GM23248 (cell line): ENCODE measurements at regions not wholly inside any gene's neighbourhood (a gene's known extent, or its start where the extent isn't known, plus 50 kb on each side); places are given as distances from the start of the nearest gene placed in this dataset.

Experiments used
- DNase-seq: peaks from one replicate; pipeline ENCODE4 v3.0.0-alpha.2; 2015
- H2AFZ ChIP-seq: fragments of 200-600 bp; sonication (generic); 2 replicates; pipeline ENCODE4 v1.6.1; 2016; ENCODE audit warnings: antibody characterized with exemption
- H3F3A ChIP-seq: fragments of 200-600 bp; sonication (generic); 2 replicates; pipeline ENCODE4 v1.6.1; 2016; ENCODE audit warnings: mild to moderate bottlenecking, antibody characterized with exemption, mixed run types; ENCODE audit not compliant: insufficient read depth
- H3K27ac ChIP-seq: fragments of 200-600 bp; sonication (generic); 2 replicates; pipeline ENCODE4 v1.5.1; 2016; ENCODE audit warnings: mild to moderate bottlenecking
- H3K27me3 ChIP-seq: fragments of 200-600 bp; sonication (generic); replicated peaks from 2 replicates; pipeline ENCODE4 v1.6.1; 2016; ENCODE audit warnings: mild to moderate bottlenecking; ENCODE audit not compliant: insufficient read depth
- H3K36me3 ChIP-seq: fragments of 200-600 bp; sonication (generic); 2 replicates; pipeline ENCODE4 v1.6.1; 2016; ENCODE audit warnings: low read depth, mild to moderate bottlenecking
- H3K4me1 ChIP-seq: fragments of 200-600 bp; sonication (generic); 2 replicates; pipeline ENCODE4 v1.6.1; 2016; ENCODE audit warnings: mild to moderate bottlenecking; ENCODE audit not compliant: insufficient read depth
- H3K4me2 ChIP-seq: fragments of 200-600 bp; sonication (generic); one replicate; pipeline ENCODE4 v1.6.1; 2016; ENCODE audit warnings: mild to moderate bottlenecking; ENCODE audit not compliant: unreplicated experiment
- H3K4me3 ChIP-seq: fragments of 200-600 bp; sonication (generic); 2 replicates; pipeline ENCODE4 v1.5.1; 2016; ENCODE audit warnings: mild to moderate bottlenecking
- H3K79me2 ChIP-seq: fragments of 200-600 bp; sonication (generic); 2 replicates; pipeline ENCODE4 v1.6.1; 2016; ENCODE audit warnings: mild to moderate bottlenecking; ENCODE audit not compliant: insufficient read depth
- H3K9ac ChIP-seq: fragments of 200-600 bp; sonication (generic); 2 replicates; pipeline ENCODE4 v1.6.1; 2016; ENCODE audit warnings: mild to moderate bottlenecking
- H3K9me2 ChIP-seq: fragments of 200-600 bp; sonication (generic); 2 replicates; pipeline ENCODE4 v1.6.1; 2016; ENCODE audit warnings: mixed run types, mild to moderate bottlenecking, moderate library complexity; ENCODE audit not compliant: insufficient read depth
- H3K9me3 ChIP-seq: fragments of 200-600 bp; sonication (generic); one replicate; pipeline ENCODE4 v1.6.1; 2017; ENCODE audit warnings: low read depth
- H4K20me1 ChIP-seq: fragments of 200-600 bp; sonication (generic); 2 replicates; pipeline ENCODE4 v1.6.0; 2016; ENCODE audit not compliant: insufficient read depth
- EZH2 ChIP-seq: fragments of 200-600 bp; sonication (generic); IDR thresholded peaks from 2 replicates; pipeline ENCODE4 v1.6.1; 2018; ENCODE audit warnings: antibody characterized with exemption, mild to moderate bottlenecking; ENCODE audit not compliant: insufficient read depth, poor library complexity, severe bottlenecking
- EZH2phosphoT487 ChIP-seq: fragments of 200-600 bp; sonication (generic); IDR thresholded peaks from 2 replicates; pipeline ENCODE4 v1.6.1; 2018; ENCODE audit warnings: antibody characterized with exemption, moderate library complexity, mild to moderate bottlenecking, low read depth; ENCODE audit not compliant: insufficient read depth
- WGBS, 2 experiments: methylation state at CpG; one replicate each; pipeline ENCODE4 v1.1.6; 2015 to 2017; ENCODE audit warnings: low lambda C conversion rate in 2 of 2, low coverage in 1 of 2; ENCODE audit errors: missing lambda C conversion rate in 2 of 2; 5-methylcytosine and 5-hydroxymethylcytosine counted together
- in situ Hi-C: fragments of 300-500 bp; cut with MboI; formaldehyde crosslinking; loops from 2 replicates; pipeline ENCODE4 v1.15.0; 2020

- Histone ChIP-seq H3K9ac (no peak overlapping the region), H3K4me1 (no peaks in the 10 kb centered on the region), H2AFZ (no peak overlapping the region), H3F3A (no peaks in the 10 kb centered on the region), H3K9me2 (no peaks in the 10 kb centered on the region), H3K27ac (no peak overlapping the region), H3K4me3 (no peak overlapping the region), H3K79me2 (no peaks in the 10 kb centered on the region), H3K36me3 (no peaks in the 10 kb centered on the region), H3K4me2 (no peak overlapping the region), H3K27me3 (peaks cover 1% of the 10 kb centered on the region; the same call in 1 of the 2 replicates), H4K20me1 (no peaks in the 10 kb centered on the region), H3K9me3 (no peaks in the 10 kb centered on the region)
- no peak for DNase-seq
- WGBS, 2 experiments: 2% methylated on average over 2 of the region's 2 CpGs
- no peak for TF ChIP-seq EZH2
- no peak for TF ChIP-seq EZH2phosphoT487
- in situ Hi-C loops: no loop called here
Measured at GRCh38 chr19:29131456-29131855, 81.5 kb downstream of the UQCRFS1 start.

GRCh38 chr19:29129148-29129547 lies 83.8 kb downstream of the UQCRFS1 start:
- Histone ChIP-seq H3K4me2 (no peak overlapping the region), H3K27ac (no peak overlapping the region), H3K79me2 (no peaks in the 10 kb centered on the region), H3K4me3 (no peak overlapping the region), H3K4me1 (no peaks in the 10 kb centered on the region), H4K20me1 (no peaks in the 10 kb centered on the region), H3K27me3 (peaks cover 3% of the 10 kb centered on the region; the same call in 1 of the 2 replicates), H3K9me3 (no peaks in the 10 kb centered on the region), H3K9ac (no peak overlapping the region), H3K9me2 (no peaks in the 10 kb centered on the region), H2AFZ (no peak overlapping the region), H3K36me3 (no peaks in the 10 kb centered on the region), H3F3A (no peaks in the 10 kb centered on the region)
- DNase-seq: no peak
- TF ChIP-seq EZH2phosphoT487 (no peak), EZH2 (no peak)
- in situ Hi-C loops: no loop called here
- 38% methylated on average over 13 of the region's 13 CpGs for WGBS, 2 experiments

- no peaks in the 10 kb centered on the region for H3K79me2 ChIP-seq
- H3K4me1 ChIP-seq: no peaks in the 10 kb centered on the region
- no peak for DNase-seq
- TF ChIP-seq EZH2: no peak
- no peak for TF ChIP-seq EZH2phosphoT487
- 40 to 42% methylated on average over 8 of the region's 8 CpGs for WGBS, 2 experiments
- no peak overlapping the region for H3K27ac ChIP-seq
- in situ Hi-C loops: no loop called here
- peaks cover 3% of the 10 kb centered on the region; the same call in 1 of the 2 replicates for H3K27me3 ChIP-seq
- no peak overlapping the region for H3K9ac ChIP-seq
- H3K9me3 ChIP-seq: no peaks in the 10 kb centered on the region
- no peaks in the 10 kb centered on the region for H3K9me2 ChIP-seq
- no peaks in the 10 kb centered on the region for H4K20me1 ChIP-seq
- no peak overlapping the region for H2AFZ ChIP-seq
- H3F3A ChIP-seq: no peaks in the 10 kb centered on the region
- no peak overlapping the region for H3K4me2 ChIP-seq
- H3K4me3 ChIP-seq: no peak overlapping the region
- H3K36me3 ChIP-seq: no peaks in the 10 kb centered on the region
Measured at GRCh38 chr19:29128203-29128602, 84.7 kb downstream of the UQCRFS1 start.

- H3K4me3 ChIP-seq: no peak overlapping the region
- H3K36me3 ChIP-seq: no peaks in the 10 kb centered on the region
- no peaks in the 10 kb centered on the region for H3F3A ChIP-seq
- H3K9me2 ChIP-seq: no peaks in the 10 kb centered on the region
- no peak for DNase-seq
- no peak for TF ChIP-seq EZH2phosphoT487
- no peaks in the 10 kb centered on the region for H3K4me1 ChIP-seq
- no peaks in the 10 kb centered on the region for H3K79me2 ChIP-seq
- H3K27ac ChIP-seq: no peak overlapping the region
- in situ Hi-C loops: no loop called here
- no peak overlapping the region for H3K9ac ChIP-seq
- peaks cover 3% of the 10 kb centered on the region; the same call in 1 of the 2 replicates for H3K27me3 ChIP-seq
- no peaks in the 10 kb centered on the region for H4K20me1 ChIP-seq
- H3K4me2 ChIP-seq: no peak overlapping the region
- H2AFZ ChIP-seq: no peak overlapping the region
- H3K9me3 ChIP-seq: no peaks in the 10 kb centered on the region
- WGBS, 2 experiments: 60 to 69% methylated on average over 5 of the region's 5 CpGs
Measured at GRCh38 chr19:29122185-29122584, 90.8 kb downstream of the UQCRFS1 start.

- in situ Hi-C loops: no loop called here
- Histone ChIP-seq H4K20me1 (no peaks in the 10 kb centered on the region), H3K4me3 (no peak overlapping the region), H3K4me1 (no peaks in the 10 kb centered on the region), H3F3A (no peaks in the 10 kb centered on the region), H3K27ac (no peak overlapping the region), H2AFZ (no peak overlapping the region), H3K9me2 (no peaks in the 10 kb centered on the region), H3K36me3 (no peaks in the 10 kb centered on the region), H3K79me2 (no peaks in the 10 kb centered on the region), H3K9me3 (no peaks in the 10 kb centered on the region), H3K4me2 (no peak overlapping the region), H3K27me3 (0 out of 2 replicates have a peak, but pooled peaks cover 3% of the 10 kb centered on the region), H3K9ac (no peak overlapping the region)
- WGBS, 2 experiments: 21 to 26% methylated on average over 3 of the region's 3 CpGs
- TF ChIP-seq EZH2 (no peak), EZH2phosphoT487 (no peak)
- DNase-seq: peak; percentile 58
Measured at GRCh38 chr19:29121684-29122083, 91.3 kb downstream of the UQCRFS1 start.
